GM18519 (cell line): ENCODE measurements at regions not wholly inside any gene's neighbourhood (a gene's known extent, or its start where the extent isn't known, plus 50 kb on each side); places are given as distances from the start of the nearest gene placed in this dataset.

Source experiments
- ATAC-seq: cut with Tn5 transposase; IDR thresholded peaks from one replicate; pipeline ENCODE4 v1.9.1; 2021; ENCODE audit warnings: mild to moderate bottlenecking, moderate library complexity; ENCODE audit not compliant: unreplicated experiment, low FRiP score

- peak; percentile 22 for ATAC-seq
Measured at GRCh38 chr17:81345228-81346089, 49.8 kb upstream of the BAHCC1 start.
